GM21619 (cell line): ENCODE measurements at regions not wholly inside any gene's neighbourhood (a gene's known extent, or its start where the extent isn't known, plus 50 kb on each side); places are given as distances from the start of the nearest gene placed in this dataset.
"Not testable (repeated sequence)": the region's sequence is repeated elsewhere in the genome, so short reads cannot be mapped to it uniquely, and the experiment has no call there.

ENCODE experiments used
- ATAC-seq: cut with Tn5 transposase; IDR thresholded peaks from one replicate; pipeline ENCODE4 v1.9.1; 2021; ENCODE audit not compliant: unreplicated experiment

- no peak for ATAC-seq
Measured at GRCh38 chr10:28892818-28893547, 215.7 kb downstream of the BAMBI start.

GRCh38 chr10:28894146-28894545 is 216.8 kb downstream of the BAMBI start:
- ATAC-seq = no peak

GRCh38 chr10:28895671-28896070 is 218.3 kb downstream of the BAMBI start:
- not testable (repeated sequence) for ATAC-seq

- ATAC-seq = not testable (repeated sequence)
Measured at GRCh38 chr10:28896791-28897409, 219.6 kb downstream of the BAMBI start.

- no peak for ATAC-seq
Measured at GRCh38 chr10:28897617-28898464, 220.5 kb downstream of the BAMBI start.

- no peak for ATAC-seq
Measured at GRCh38 chr10:28902215-28902614, 224.9 kb downstream of the BAMBI start.

GRCh38 chr10:28903063-28903462 is 225.7 kb downstream of the BAMBI start:
- ATAC-seq = no peak

GRCh38 chr10:28903736-28904135 is 226.4 kb downstream of the BAMBI start:
- ATAC-seq = no peak

GRCh38 chr10:28905371-28905770 is 228.1 kb downstream of the BAMBI start:
- ATAC-seq = no peak

GRCh38 chr10:28906011-28906411 is 228.7 kb downstream of the BAMBI start:
- no peak for ATAC-seq

- ATAC-seq = no peak
Measured at GRCh38 chr10:28906415-28906814, 229.1 kb downstream of the BAMBI start.

- ATAC-seq = no peak
Measured at GRCh38 chr10:28906934-28907333, 229.6 kb downstream of the BAMBI start.

- ATAC-seq = no peak
Measured at GRCh38 chr10:28909875-28910274, 232.6 kb downstream of the BAMBI start.

GRCh38 chr10:28910956-28911355 is 233.6 kb downstream of the BAMBI start:
- no peak for ATAC-seq

- not testable (repeated sequence) for ATAC-seq
Measured at GRCh38 chr10:28911511-28911910, 234.2 kb downstream of the BAMBI start.

- no peak for ATAC-seq
Measured at GRCh38 chr10:28912017-28912783, 234.9 kb downstream of the BAMBI start.

- no peak for ATAC-seq
Measured at GRCh38 chr10:28913436-28914237, 236.3 kb downstream of the BAMBI start.

- ATAC-seq = no peak
Measured at GRCh38 chr10:28914701-28915100, 237.4 kb downstream of the BAMBI start.

GRCh38 chr10:28915989-28916588 is 238.8 kb downstream of the BAMBI start:
- ATAC-seq = no peak

- ATAC-seq = no peak
Measured at GRCh38 chr10:28920091-28920490, 242.8 kb downstream of the BAMBI start.
